ENCODE measurements at regions not wholly inside any gene's neighbourhood (a gene's known extent, or its start where the extent isn't known, plus 50 kb on each side); places are given as distances from the start of the nearest gene placed in this dataset.
"Not testable (repeated sequence)": the region's sequence is repeated elsewhere in the genome, so short reads cannot be mapped to it uniquely, and the experiment has no call there.

DNA sequence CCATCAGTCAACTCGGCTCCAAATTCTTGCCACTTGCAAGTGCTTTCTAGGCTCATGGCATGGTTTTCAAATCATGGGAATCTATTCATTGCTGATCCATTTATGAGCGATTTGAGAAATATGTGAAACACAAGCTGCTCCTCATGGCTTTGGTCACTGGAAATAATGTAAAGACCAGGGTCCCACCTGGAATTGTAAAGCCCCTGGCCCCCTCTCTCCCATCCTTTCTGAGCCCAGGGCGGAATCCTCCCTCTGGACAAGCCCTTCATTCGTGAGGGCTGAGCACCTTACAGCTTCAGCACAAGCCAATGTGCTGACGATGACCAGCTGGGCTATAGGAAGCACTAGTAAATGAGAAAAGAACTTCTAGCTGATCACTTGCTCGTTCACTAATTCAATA lies 96.0 kb downstream of the RNASET2 start:
- Histone ChIP-seq H3K27ac (ENCODE audit: low read depth, low read length, severe bottlenecking) (no peak overlapping the region), H3K36me3 (ENCODE audit: control insufficient read depth, insufficient read depth, low read length) (no peaks in the 10 kb centered on the region), H3K9me3 (ENCODE audit: control insufficient read depth, low read length) (no peaks in the 10 kb centered on the region), H3K4me3 (ENCODE audit: extremely low read depth, insufficient read depth, low read length, poor library complexity, severe bottlenecking) (no peak overlapping the region), H3K4me1 (ENCODE audit: control insufficient read depth, insufficient read depth, low read length, poor library complexity, severe bottlenecking) (peaks cover 3% of the 10 kb centered on the region)
- 47 to 67% methylated on average over 3 to 4 of the region's 6 CpGs for WGBS, 2 experiments (ENCODE audit: insufficient coverage in 2 of 2)

DNA sequence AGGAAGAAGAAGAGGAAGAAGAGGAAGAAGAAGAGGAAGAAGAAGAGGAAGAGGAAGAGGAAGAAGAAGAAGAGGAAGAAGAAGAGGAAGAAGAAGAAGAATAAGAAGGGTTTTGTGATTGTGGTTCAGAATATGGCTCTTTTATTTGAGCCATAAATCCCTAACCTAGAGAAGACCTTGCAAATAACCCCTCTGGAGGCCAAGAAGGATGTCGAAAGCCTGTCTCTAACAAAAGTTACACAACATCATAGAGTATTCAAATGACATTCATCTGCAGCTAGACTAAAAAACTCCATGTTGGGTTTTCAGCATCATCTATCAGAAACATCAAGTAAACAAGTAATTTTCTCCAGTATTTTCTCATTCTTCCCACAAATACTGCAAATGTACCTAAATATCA lies 100.9 kb downstream of the RNASET2 start:
- H3K4me1 ChIP-seq (ENCODE audit: control insufficient read depth, insufficient read depth, low read length, poor library complexity, severe bottlenecking) = no peaks in the 10 kb centered on the region
- no peak overlapping the region for H3K4me3 ChIP-seq (ENCODE audit: extremely low read depth, insufficient read depth, low read length, poor library complexity, severe bottlenecking)
- H3K9me3 ChIP-seq (ENCODE audit: control insufficient read depth, low read length) = no peaks in the 10 kb centered on the region
- WGBS, 2 experiments (ENCODE audit: insufficient coverage in 2 of 2) = 78 to 91% methylated on average over 1 of the region's 1 CpG
- no peak overlapping the region for H3K27ac ChIP-seq (ENCODE audit: low read depth, low read length, severe bottlenecking)
- no peaks in the 10 kb centered on the region for H3K36me3 ChIP-seq (ENCODE audit: control insufficient read depth, insufficient read depth, low read length)

DNA sequence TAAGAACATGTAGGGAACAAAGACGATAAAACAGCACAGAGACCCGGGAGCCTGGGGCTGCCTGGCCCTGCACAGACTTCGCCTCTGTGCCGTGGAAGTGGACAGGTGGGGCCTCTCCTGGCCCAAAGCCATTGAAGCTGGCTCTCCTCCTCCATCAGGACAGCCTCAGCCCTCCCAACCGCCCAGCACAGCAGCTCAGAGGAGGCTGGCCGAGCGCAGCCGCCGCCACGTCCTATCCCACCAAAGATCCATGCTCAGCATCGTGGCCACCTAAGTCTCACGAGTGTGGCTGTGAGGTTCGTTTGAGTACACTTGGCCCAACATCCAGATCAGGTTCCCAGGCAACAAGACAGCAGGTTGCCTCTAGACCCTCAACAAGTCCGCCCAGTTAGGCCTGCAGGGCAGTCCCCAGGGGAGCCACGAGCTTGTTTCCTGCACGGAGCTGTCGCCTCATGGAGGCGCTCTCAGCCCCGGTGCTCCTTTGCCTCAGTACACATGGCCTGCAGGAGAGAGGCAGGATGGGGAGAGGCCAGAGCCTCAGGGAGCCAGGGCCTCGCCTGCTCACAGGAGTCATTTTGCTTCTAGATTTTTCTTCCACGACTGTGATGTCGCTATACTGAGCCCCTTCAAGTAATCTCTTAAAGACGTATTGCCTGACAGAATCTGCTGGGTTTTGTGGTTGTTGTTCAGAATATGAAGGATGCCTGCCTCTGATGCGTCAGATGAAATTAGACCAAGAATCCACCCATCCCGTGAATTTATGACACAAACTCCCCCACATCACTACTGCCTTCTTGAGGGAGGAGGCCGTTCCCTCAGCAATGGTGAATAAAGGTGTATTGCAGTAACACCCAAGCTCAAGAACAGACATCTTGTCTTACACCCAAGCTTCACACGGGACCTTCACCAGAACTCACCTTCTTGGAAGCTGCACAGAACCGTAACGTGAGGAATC lies 102.7 kb downstream of the RNASET2 start:
- H3K36me3 ChIP-seq (ENCODE audit: control insufficient read depth, insufficient read depth, low read length) = no peaks in the 10 kb centered on the region
- H3K4me3 ChIP-seq (ENCODE audit: extremely low read depth, insufficient read depth, low read length, poor library complexity, severe bottlenecking) = no peak overlapping the region
- no peak overlapping the region for H3K27ac ChIP-seq (ENCODE audit: low read depth, low read length, severe bottlenecking)
- 90 to 92% methylated on average over 22 to 23 of the region's 29 CpGs for WGBS, 2 experiments (ENCODE audit: insufficient coverage in 2 of 2)
- no peaks in the 10 kb centered on the region for H3K4me1 ChIP-seq (ENCODE audit: control insufficient read depth, insufficient read depth, low read length, poor library complexity, severe bottlenecking)
- no peaks in the 10 kb centered on the region for H3K9me3 ChIP-seq (ENCODE audit: control insufficient read depth, low read length)

DNA sequence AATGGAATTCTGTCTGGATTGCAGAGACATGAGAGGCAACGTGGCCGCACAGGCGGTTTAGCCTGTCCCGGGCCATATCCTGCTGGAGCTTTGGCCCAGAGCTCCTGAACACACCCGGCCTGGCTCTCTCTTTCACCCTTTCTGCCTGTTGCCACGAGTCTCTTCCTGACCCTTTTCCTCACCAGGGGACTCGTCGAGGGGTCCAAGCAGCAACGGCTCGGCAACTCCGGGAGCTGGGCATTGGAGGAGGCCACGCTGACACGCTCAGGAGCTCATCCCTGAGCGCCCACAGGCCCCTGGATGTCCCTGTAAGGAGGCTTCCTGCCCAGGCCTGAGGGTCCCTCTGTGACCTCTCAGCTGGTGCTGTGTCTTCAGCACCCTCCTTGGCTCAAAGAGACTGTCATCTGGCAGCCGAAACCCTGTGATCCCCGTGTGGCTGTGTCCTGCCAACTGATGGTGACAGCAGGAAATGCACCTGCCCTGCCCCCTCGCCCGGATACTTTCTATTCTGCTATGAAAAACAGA lies 103.8 kb downstream of the RNASET2 start:
- Histone ChIP-seq H3K4me1 (ENCODE audit: control insufficient read depth, insufficient read depth, low read length, poor library complexity, severe bottlenecking) (no peaks in the 10 kb centered on the region), H3K27ac (ENCODE audit: low read depth, low read length, severe bottlenecking) (no peak overlapping the region), H3K4me3 (ENCODE audit: extremely low read depth, insufficient read depth, low read length, poor library complexity, severe bottlenecking) (no peak overlapping the region), H3K9me3 (ENCODE audit: control insufficient read depth, low read length) (no peaks in the 10 kb centered on the region), H3K36me3 (ENCODE audit: control insufficient read depth, insufficient read depth, low read length) (no peaks in the 10 kb centered on the region)
- 84 to 90% methylated on average over 12 to 16 of the region's 18 CpGs for WGBS, 2 experiments (ENCODE audit: insufficient coverage in 2 of 2)

DNA sequence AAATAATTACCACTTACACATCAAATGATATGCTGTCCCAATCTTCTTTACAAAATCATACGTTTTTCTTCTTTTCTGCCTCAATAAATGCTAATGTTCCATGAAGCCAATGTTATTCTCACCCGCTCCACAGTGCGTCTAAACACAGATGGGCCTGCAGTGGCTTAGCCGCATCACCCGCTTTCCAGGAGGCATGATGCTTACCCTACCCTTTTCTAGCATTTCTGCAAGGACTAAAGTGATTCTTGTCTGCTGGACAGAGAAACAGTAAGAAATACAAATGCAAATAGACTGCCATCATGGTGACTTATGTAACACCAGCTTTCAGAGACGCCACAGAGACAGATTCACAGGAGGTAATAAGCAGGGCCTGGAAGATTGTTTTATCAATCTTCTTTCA lies 104.4 kb downstream of the RNASET2 start:
- no peaks in the 10 kb centered on the region for H3K4me1 ChIP-seq (ENCODE audit: control insufficient read depth, insufficient read depth, low read length, poor library complexity, severe bottlenecking)
- H3K36me3 ChIP-seq (ENCODE audit: control insufficient read depth, insufficient read depth, low read length) = no peaks in the 10 kb centered on the region
- H3K4me3 ChIP-seq (ENCODE audit: extremely low read depth, insufficient read depth, low read length, poor library complexity, severe bottlenecking) = no peak overlapping the region
- WGBS, 2 experiments (ENCODE audit: insufficient coverage in 2 of 2) = 74 to 89% methylated on average over 2 to 5 of the region's 6 CpGs
- H3K27ac ChIP-seq (ENCODE audit: low read depth, low read length, severe bottlenecking) = no peak overlapping the region
- H3K9me3 ChIP-seq (ENCODE audit: control insufficient read depth, low read length) = no peaks in the 10 kb centered on the region

DNA sequence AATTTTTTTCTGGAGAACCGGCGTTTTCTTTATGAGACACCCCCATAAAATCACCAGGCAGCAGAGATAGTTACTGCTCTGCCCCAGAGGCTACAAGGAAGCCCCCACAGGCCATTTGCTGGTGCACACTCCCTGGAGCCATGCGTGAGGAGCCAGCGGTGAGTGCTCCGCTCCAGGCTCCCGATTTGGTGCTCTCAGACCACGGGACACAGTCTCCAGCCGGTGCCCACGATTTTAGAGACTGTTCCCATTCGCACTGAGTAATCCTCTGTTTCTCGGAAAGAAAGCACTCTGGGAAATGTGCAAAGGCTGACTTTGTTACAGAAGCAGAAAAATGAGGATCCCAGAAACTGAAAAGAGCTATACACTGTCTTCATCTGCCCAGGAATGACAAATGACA lies 104.9 kb downstream of the RNASET2 start:
- no peak overlapping the region for H3K27ac ChIP-seq (ENCODE audit: low read depth, low read length, severe bottlenecking)
- 92 to 98% methylated on average over 11 of the region's 11 CpGs for WGBS, 2 experiments (ENCODE audit: insufficient coverage in 2 of 2)
- H3K4me1 ChIP-seq (ENCODE audit: control insufficient read depth, insufficient read depth, low read length, poor library complexity, severe bottlenecking) = no peaks in the 10 kb centered on the region
- H3K4me3 ChIP-seq (ENCODE audit: extremely low read depth, insufficient read depth, low read length, poor library complexity, severe bottlenecking) = no peak overlapping the region
- no peaks in the 10 kb centered on the region for H3K9me3 ChIP-seq (ENCODE audit: control insufficient read depth, low read length)
- H3K36me3 ChIP-seq (ENCODE audit: control insufficient read depth, insufficient read depth, low read length) = no peaks in the 10 kb centered on the region

DNA sequence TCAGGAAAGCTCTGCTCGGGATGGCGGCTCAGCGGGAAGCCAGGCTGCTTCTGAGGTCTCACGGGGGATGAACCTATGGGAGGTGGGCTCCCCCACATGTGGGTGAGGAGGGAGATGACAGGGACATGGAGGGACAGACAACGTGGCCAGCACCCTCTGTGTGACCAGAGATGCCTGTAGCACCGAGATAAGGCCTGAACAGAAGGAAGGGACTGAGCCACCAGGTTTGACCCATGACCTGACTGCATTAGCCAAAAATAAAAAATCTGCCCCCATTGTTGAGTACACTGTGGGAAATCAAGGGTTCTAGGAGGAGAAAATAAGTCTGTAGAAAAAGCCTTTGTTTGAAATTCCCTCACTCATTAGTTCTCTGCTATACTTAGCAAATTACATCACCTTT lies 105.7 kb downstream of the RNASET2 start:
- H3K27ac ChIP-seq (ENCODE audit: low read depth, low read length, severe bottlenecking) = no peak overlapping the region
- H3K9me3 ChIP-seq (ENCODE audit: control insufficient read depth, low read length) = no peaks in the 10 kb centered on the region
- H3K4me1 ChIP-seq (ENCODE audit: control insufficient read depth, insufficient read depth, low read length, poor library complexity, severe bottlenecking) = no peaks in the 10 kb centered on the region
- H3K4me3 ChIP-seq (ENCODE audit: extremely low read depth, insufficient read depth, low read length, poor library complexity, severe bottlenecking) = no peak overlapping the region
- H3K36me3 ChIP-seq (ENCODE audit: control insufficient read depth, insufficient read depth, low read length) = no peaks in the 10 kb centered on the region
- 79 to 81% methylated on average over 6 of the region's 6 CpGs for WGBS, 2 experiments (ENCODE audit: insufficient coverage in 2 of 2)

DNA sequence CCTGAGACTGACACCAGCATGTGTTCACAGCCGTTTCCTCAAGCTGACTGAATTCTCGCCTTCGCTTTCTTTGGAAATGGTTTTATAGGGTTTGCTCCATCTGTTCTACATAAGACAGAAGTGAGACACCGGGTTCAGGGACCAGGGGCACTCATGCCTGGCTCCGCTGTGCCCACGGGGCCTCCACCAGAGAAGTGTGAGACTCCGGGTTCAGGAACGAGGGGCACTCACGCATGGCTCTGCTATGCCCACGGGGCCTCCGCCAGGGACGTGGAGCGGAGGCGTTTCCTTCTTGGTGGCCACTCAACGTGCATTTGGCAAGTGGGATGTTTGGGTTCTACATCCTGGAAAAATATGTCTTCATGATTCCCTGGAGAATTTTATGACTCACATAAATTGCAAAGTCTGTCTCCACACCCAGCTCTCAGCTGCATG lies 106.6 kb downstream of the RNASET2 start:
- H3K4me1 ChIP-seq (ENCODE audit: control insufficient read depth, insufficient read depth, low read length, poor library complexity, severe bottlenecking) = no peaks in the 10 kb centered on the region
- no peak overlapping the region for H3K27ac ChIP-seq (ENCODE audit: low read depth, low read length, severe bottlenecking)
- no peaks in the 10 kb centered on the region for H3K9me3 ChIP-seq (ENCODE audit: control insufficient read depth, low read length)
- no peaks in the 10 kb centered on the region for H3K36me3 ChIP-seq (ENCODE audit: control insufficient read depth, insufficient read depth, low read length)
- H3K4me3 ChIP-seq (ENCODE audit: extremely low read depth, insufficient read depth, low read length, poor library complexity, severe bottlenecking) = no peak overlapping the region
- WGBS, 2 experiments (ENCODE audit: insufficient coverage in 2 of 2) = 96 to 97% methylated on average over 8 to 15 of the region's 15 CpGs

DNA sequence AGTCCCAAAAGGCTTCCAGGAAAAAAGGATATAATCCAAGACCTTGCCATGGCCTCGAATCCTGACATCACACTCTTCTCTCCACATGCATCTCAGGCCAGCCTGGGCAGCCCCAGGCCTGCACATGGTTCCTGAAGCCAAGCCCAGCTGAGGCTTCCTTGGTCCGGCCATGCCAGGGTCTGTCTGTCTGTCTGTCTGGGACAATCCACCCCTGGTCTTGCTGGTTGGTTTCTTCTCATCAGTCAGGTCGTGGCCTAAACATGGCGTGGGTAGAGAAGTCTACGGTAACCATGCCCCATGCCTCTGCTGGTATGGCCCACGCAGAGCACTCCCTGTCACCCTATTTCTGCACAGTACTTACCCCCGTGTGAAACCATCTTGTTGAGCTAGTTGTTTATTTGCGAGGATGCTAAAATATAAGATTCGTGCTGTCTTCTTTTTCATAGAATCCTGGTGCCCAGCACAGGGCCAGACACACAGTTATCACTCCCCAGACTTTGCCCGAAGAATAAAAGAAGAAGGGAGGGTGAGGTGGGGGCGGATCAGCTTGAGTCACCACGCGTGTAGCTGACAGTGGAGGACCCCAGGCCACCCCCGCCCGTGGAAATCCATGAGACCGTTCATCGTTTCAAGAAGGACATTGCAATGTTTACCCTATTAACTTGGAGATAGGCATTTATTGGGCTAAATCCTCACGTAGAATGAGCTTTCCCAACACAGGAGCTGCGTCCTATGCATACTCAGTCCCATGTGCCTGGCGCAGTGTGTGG lies 107.2 kb downstream of the RNASET2 start:
- Histone ChIP-seq H3K36me3 (ENCODE audit: control insufficient read depth, insufficient read depth, low read length) (no peaks in the 10 kb centered on the region), H3K9me3 (ENCODE audit: control insufficient read depth, low read length) (no peaks in the 10 kb centered on the region), H3K27ac (ENCODE audit: low read depth, low read length, severe bottlenecking) (no peak overlapping the region), H3K4me1 (ENCODE audit: control insufficient read depth, insufficient read depth, low read length, poor library complexity, severe bottlenecking) (no peaks in the 10 kb centered on the region), H3K4me3 (ENCODE audit: extremely low read depth, insufficient read depth, low read length, poor library complexity, severe bottlenecking) (no peak overlapping the region)
- WGBS, 2 experiments (ENCODE audit: insufficient coverage in 2 of 2) = 94% methylated on average over 16 to 20 of the region's 20 CpGs

DNA sequence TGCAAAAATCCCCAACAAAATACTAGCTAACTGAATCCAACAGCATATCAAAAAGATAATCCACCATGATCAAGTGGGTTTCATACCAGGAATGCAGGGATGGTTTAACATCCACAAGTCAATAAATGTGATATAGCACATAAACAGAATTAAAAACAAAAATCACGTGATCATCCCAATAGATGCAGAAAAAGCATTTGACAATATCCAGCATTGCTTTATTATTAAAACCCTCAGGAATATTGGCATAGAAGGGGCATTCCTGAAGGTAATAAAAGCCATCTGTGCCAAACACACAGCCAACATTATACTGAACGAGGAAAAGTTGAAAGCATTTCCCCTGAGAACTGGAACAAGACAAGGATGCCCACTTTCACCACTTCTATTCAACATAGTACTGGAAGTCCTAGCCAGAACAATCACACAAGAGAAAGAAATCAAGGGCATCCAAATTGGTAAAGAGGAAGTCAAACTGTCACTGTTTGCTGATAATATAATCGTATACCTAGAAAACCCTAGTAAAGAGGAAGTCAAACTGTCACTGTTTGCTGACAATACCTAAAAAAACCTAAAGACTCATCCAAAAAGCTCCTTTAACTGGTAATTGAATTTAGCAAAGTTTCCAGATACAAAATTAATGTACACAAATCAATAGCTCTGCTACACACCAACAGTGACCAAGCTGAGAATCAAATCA lies 109.8 kb downstream of the RNASET2 start:
- no CpG with 5 or more reads among the region's 3 CpGs for WGBS, 2 experiments (ENCODE audit: insufficient coverage in 2 of 2)
- H3K9me3 ChIP-seq (ENCODE audit: control insufficient read depth, low read length) = not testable (repeated sequence)

More for the DNA sequence above, 109.8 kb downstream of the RNASET2 start:
- not testable (repeated sequence) for H3K27ac ChIP-seq (ENCODE audit: low read depth, low read length, severe bottlenecking); H3K4me3 ChIP-seq (ENCODE audit: extremely low read depth, insufficient read depth, low read length, poor library complexity, severe bottlenecking); H3K36me3 ChIP-seq (ENCODE audit: control insufficient read depth, insufficient read depth, low read length); H3K4me1 ChIP-seq (ENCODE audit: control insufficient read depth, insufficient read depth, low read length, poor library complexity, severe bottlenecking)
